ENCODE measurements at regions not wholly inside any gene's neighbourhood (a gene's known extent, or its start where the extent isn't known, plus 50 kb on each side); places are given as distances from the start of the nearest gene placed in this dataset.
"Not testable (repeated sequence)": the region's sequence is repeated elsewhere in the genome, so short reads cannot be mapped to it uniquely, and the experiment has no call there.

DNA sequence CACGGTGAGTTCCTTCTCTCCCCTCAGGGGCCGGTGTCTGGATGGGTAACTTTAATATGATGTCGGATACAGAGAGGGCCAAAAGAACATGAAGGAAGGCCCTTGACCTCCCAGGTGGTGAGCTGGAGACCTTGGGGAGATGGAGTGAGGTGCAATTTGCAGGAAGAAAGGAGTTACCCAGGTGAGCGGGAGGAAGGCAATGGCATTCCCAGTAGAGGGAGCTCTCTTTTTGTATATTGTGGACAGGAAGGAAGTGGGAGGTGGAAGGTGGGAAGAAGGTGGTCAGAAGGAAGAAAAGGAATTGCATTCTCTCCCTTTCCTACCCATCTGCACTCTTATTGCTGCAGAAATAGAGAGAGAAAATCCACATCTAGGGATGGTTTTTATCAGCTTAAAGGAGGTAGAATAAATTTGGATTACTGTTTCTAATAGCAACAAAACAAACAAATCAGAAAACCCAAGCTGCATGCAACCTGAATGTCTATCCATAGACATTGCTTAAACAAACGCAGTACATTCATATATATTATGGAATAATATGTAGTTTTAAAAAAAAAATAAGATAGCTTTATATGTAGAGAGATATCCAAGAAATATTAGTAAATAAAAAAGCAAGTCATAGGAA is 169.0 kb upstream of the TSC22D2 start:
- peak; percentile 35 for DNase-seq

DNA sequence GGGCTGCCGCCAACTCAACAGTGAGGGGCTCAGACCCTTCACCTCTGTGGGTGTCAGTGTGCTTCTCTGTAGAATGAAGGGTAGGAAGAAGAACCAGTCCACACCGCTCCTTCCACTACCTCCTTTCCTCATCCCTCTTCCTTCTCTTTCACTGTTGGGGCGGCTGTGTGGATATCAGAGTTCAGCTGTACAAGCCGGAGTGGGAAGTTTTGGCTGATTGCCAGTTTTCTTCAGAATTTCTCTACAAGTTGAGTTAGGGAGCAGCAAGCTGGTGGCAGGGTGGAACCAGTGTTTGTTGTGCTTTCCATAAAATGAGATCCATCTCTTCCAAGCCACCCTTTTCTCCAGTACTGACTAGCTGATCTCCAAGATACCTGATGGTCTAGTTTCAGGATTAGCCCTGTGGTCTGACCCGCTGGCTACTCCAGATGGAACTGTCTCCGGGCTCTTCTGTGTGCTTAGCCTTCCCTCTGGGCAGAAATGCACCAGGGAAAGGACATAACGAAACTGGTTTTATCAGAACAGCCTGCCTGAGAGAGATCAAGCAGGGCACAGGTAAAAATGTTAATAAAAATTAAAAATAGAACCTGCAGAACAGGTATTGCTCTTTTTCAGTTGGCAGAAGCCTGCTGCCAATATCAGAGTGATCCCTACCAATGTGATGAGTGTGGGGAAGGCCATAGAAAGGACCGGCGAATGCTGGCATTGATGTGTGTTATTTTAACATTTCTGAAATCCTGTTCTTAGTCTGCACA is 169.9 kb upstream of the TSC22D2 start:
- no peak for DNase-seq

DNA sequence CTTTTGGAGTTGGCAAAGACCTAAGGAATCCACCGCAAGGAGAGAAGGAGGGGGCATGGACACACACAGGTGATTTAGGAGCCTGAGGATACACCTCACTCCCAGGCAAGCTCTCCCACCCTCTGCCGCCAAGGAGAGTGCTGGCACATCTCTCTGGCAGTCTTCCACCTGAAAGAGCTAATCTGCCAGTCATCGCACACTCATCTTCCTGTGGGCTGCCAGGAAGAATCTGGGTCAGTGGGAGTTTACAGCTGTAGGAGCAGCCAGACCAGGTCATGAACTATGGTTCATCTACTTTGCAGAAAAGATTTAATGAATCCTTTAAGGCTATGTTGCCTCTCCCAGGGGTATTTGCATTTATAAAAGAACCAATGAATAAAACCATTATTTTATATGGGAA is 170.6 kb upstream of the TSC22D2 start:
- DNase-seq, result no peak

DNA sequence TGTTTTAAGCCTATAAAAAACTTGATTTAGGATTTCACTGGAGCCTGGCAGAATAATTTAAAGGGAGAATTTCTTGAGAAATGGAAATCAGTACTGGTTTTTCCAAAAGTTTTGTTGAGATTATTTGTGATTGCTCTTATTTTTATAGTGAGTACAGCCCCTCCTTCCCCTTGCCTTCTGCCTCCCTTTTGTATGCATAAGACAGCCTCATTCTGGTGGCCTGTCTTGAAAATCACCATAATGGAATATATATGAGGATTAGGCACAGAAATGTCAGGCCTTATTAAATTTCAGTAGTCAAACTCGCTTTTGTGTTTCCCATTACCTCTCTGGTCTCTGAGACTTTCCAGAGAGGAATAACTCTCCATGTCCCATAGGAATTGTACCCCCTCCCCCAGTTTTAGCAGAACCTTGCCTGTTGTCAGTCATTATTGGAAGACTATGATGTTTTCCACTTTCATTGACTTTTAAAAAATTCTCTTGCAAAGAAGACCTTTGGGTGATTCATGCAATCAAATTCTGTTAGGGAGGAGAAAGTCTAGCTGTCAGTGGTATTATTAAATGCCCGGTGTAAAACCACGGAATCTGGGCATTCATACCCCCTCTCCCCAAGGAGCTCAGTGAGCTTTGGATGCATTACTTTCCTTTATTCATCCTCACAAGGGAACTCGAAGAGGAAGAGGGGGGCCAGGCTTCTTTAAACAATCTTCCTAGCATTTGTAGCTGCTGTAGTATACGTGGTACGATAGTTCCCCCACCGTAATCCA is 171.6 kb upstream of the TSC22D2 start:
- DNase-seq, result no peak

DNA sequence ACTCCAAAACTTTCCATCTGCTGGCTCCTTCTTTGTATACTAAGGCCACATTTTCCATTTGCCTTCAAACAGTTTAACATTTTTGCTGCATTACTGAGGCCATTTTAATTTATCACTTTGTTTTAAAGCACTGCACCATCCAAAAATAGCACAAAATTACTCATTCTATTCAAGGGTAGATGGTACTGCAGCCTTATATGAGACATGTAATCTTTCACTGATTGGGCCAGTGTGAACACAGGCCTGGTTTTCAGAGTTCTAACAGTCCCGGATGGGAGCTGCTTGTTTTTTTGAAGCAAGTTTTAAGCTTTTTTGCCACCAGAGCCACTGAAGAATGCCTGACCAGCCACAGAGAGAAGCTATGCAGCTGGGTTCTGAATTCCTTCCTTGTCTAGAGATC is 172.3 kb upstream of the TSC22D2 start:
- no peak for DNase-seq

DNA sequence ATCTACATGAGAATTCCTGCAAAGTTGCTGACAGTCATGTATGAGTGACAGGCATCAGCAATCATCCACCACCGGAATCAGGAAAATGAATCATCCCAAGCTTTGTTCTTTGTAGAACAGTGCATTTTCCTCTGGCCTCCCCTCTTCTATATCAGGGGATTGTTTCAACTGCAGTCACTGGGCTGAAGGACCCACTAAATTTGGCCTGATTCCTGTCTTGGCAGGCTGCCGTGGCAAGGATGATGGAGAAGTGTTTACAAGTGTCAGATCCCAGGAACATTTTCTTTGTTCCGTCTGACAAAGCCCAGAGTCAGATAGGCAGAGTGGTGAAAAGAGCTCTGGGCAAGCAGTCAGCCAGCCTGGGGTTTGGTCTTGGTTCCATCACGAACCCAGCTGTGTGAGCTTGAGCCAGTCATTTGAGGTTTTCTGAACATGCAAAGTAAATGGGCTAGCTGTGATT is 175.1 kb upstream of the TSC22D2 start:
- DNase-seq, result no peak

DNA sequence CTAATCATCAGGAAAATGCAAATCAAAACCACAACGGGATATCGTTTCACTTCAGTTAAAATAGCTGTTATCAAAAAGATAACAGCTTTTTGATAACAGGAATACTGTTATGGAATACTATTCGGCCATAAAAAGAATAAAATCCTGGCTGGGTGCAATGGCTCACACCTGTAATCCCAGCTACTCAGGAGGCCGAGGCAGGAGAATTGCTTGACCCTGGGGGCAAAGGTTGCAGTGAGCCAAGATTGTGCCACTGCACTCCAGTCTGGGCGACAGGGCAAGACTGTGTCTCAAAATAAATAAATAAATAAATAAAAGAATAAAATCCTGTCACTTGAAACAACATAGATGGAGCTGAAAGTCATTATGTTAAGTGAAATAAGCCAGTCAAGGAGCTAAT is 178.1 kb upstream of the TSC22D2 start:
- DNase-seq, result no peak

DNA sequence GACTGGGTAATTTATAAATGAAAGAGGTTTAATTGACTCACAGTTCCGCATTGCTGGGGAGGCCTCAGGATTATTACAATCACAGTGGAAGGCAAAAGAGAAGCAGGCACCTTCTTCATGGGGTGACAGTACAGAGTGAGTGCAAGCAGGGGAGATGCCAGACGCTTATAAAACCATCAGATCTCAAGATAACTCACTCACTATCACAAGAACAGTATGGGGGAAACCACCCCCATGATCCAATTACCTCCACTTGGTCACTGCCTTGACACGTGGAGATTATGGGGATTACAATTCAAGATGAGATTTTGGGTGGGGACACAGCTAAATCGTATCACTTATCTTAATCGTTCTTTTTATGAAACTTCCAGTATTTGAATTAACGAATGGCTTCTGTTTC is 179.5 kb upstream of the TSC22D2 start:
- DNase-seq, result not testable (repeated sequence)

DNA sequence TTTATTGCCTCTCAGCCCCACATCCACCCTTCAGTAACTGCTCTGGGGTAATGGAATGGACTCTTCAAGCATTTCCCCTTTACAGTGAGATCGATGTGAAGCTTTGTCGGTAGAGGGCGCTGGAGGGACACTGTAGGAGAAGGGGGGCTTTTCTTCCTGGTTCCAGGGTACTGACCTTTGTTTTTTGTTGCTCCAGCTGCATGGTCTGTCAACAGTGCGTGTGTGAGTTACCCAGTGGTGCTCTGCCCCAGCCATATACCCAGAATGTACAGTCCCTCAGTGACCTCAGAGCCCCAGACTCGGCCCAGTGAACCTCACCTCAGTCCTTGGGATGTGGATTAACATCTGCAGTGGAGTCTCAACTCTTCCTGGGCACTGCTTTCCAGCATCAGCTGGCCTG is 180.3 kb upstream of the TSC22D2 start:
- peak; percentile 70 for DNase-seq

DNA sequence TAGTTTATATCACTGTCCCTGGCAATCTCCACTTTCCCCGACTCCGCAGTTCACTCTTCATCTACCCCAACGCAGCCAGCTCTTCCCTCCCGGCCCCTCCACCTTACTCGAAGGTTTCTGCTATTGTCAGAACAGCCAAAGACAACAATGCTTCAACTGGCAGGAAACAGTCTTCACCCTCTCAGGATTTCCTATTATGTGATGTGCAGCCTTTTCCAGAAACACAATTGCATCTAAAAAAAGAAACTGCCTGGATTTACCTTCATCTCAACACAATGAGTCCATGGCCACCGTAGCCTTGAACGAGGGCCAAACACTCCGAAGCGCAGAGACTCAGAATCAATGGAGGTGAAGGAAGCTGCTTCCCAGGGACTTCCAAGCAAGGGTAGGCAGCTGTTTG is 182.1 kb upstream of the TSC22D2 start:
- DNase-seq, result no peak

DNA sequence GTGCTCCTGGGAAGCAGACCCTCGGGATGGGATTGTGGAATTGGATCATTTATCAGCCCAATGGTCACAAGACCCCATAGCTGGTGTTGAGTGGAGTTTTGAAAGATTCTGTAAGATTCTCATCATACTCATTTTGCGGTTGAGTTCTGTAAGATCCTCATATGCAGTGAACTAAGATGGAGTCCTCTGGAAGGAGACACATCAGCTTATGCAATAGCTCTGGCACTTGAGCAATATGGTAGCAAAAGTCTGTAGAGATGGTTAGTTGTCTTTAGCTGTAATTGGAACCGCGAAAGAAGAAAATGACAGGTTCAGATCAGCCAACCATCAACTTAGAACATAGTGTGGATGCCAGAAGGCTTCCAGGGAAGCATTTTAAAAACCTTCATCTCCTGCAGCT is 184.5 kb upstream of the TSC22D2 start:
- DNase-seq, result no peak

DNA sequence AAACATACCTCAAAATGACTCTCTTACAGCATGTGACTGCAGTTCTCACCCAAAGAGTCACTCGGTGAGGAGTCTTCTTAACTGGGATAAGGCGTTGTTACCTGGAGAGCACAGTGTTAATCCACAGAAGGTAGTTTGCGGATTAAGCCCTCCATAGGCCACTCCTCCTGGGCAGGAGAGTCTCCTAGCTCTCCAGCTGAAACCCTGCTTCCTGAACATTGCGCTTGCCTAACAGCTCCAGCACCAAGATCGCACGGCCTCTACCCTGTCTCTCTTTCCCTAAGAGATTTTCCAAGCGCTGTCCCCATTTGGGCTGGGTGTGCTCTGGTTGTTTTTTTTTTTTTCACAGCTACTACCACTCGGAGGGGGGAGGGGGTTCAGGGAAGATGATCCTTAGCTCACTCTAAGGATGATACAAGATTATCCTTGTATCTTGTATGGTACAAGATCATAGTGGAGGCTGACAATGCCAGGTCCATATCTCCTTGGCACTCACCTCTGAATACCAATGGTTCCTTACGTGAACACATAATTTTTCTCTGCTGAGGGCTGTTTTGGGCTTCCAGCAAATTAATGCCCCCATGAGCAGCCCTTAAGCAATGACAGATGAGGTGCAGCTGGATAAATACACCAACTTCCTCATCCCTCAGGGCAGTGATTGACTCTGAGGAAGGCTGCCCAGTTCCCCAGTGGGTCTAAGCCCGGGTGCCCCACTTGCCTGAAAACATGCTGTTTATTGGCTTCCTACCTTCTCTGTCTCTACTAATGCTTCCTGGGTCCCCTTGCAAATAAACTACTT is 185.2 kb upstream of the TSC22D2 start:
- no peak for DNase-seq

DNA sequence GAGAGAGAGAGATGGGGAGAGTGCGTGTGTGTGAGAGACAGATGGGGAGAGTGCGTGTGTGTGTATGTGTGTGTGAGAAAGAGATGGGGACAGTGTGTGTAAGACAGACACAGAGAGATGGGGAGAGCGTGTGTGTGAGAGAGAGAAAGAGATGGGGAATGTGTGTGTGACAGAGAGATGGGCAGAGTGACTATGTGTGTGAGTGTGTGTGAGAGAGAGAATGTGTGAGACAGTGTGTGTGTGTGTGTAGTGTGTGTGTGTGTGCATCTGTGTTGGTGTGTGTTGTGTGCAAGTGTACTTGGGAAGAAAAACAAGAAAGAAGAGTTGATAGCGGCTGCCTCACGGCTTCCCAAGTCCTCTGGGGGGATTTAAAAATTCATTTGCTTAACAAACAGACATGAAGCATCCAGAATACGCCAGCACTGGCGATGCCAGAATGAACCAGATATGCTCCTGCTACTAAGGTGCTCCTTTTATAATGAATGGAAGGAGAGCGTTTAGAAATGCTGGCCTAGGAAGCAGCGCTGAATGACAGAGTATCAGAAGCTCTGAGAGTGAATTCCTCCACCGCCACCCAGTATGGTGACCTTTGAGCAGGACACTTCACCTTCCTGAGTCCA is 186.1 kb upstream of the TSC22D2 start:
- DNase-seq, result no peak

DNA sequence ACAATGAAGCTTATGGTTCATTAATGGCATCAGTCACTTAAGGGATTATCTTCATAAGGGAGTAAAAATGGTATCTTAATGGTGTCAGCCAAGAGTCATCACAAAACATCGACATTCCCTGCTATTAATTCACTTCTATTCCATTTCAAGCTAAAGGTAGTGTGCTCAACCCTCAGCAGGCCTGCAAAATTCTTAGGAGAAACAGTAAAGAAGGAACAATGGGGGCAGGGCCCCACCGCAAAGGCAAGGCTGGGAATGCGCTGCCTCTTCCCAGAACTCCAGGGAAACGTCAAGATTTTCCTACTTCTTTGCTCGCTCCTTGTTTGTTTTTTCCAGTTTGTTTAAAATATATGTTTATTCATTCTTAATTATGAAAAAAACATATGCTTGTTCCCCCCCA is 187.3 kb upstream of the TSC22D2 start:
- DNase-seq, result no peak

DNA sequence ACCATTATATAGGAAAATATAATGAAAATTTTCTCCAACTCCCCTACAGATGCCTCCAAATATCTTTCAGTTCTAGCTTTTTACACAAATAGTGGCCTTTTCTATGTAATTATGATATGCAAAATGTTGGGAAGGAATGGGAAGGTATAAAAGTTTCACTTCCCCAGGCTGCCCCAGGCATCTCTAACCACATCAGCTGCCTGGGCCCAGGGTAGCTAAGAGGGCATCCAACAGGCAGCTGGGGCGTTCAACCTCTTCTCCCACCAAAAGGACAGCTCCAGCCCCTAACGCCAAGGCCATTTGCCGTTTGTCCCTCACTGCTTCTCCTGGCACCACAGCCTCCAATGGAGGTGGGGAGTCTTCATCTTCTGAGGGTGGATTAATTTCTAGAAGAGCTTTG is 188.1 kb upstream of the TSC22D2 start:
- DNase-seq, result no peak

DNA sequence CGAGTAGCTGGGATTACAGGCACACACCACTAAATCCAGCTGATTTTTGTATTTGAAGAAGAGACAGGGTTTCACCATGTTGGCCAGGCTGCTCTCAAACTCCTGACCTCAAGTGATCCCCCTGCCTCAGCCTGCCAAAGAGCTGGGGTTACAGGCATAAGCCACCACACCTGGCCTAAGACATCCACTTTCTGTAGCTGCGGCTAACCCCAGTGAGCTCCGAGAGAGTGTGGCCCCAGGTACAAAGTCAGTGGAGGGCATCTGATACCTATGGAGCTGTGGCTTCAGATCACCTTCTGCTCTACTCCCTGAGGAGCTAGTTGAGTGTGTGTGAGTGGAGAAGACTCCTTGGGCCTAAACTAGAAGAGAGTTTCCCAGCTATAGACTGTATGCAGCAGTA is 189.3 kb upstream of the TSC22D2 start:
- DNase-seq, result no peak

DNA sequence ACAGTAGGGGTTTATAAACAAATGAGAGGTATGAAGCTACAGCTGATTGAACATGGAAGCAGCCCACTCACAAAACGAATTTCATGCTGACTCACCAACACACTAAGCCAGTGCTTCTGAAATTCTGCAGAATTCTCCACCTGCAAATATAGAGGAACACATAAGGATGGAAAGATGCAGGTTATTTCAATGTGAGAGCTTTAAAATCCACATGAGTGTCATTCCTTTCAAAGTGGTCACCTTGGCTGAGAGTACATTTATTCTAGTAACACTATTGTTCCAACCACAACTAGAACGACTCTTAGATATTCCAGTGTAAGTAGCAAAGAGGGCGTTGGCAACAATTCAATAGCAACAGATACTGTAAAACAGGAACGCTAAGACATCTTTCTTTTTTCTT is 189.9 kb upstream of the TSC22D2 start:
- DNase-seq, result no peak

DNA sequence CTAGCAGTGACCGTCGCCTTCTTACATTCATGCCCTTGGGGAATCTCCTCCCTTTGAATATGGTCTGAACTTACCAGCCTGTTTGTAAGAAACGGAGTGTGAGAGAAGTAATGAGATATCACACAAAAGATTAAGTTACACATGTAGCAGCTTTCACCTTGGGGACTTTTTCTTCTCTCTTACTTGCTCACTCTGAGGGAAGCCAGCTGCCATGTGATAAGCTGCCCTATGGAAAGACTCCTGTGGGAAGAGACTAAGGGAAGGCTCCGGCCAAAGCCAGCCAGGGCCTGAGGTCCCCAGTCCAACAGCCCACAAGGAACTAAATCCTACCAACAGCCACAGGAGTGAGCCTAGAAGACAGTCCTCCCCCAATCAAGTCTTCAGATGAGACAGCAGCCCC is 190.4 kb upstream of the TSC22D2 start:
- no peak for DNase-seq

DNA sequence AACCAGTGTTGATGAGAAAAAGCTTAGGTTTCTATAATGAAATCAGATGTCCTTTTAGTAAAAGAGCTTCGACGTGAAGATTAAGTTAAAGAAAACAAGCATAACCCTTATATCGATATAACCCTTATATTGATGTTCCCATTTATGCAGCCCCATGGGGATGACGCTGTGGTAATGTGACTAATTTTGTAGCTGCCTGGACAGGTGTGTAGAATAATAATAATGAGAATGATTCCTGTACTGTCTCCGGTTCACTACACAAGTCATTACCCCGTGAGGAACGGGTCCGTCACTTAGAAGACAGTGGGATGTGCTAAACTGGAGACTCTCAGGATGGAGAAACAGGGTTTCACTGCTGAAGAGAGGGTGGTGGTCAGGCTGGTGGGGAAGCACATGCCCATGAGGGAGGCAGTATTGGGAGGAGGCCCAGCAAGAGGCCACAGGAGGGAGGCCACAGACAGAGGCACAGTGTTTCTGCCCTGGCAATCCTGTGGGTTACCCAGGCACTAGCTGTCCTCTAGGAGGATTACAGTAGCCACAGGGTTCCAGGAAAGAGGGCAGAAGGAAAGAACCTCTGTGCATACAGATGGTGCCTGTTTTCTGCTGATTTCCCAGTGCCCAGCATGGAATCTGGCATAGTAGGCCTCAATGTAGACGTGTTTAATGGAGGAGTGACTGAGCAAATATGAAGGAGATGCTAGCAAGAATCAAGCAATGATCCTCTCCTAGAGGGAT is 191.1 kb upstream of the TSC22D2 start:
- no peak for DNase-seq

DNA sequence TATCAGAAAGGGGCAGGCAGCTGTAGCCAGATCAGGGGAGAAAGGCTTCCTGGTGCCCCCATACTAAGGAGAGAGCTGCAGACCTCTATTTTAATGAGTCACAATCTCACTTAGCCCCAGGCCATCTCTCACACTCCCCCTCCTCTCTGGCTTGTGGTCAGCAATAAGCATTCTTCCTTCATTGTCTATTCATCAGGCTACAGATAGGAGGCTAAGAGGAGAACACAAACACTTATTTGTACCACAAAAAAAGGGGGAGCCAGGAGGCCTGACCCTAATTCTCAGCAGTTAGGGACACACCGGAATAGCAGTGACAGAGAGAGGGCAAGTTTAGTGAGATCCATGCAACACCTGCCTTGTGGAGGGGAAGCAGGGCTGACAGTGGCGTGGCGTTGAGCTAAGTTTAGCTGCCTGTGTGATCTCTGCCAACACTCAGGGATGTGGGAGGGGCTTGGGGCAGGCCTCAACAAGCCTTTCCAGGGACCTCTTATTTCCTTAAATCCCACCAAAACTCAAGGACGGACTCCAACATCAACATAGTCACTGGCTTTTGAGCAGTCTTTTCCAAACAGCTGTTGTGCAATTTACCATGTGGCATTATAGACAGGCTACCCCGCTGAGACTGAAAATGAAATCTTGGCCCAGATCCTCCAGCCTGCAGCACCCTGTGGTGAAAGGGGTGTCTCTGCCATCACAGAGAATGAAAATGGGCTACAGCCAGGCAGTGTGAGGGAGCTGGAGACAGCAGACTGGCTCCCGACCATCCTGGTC is 191.9 kb upstream of the TSC22D2 start:
- peak; percentile 17 for DNase-seq

DNA sequence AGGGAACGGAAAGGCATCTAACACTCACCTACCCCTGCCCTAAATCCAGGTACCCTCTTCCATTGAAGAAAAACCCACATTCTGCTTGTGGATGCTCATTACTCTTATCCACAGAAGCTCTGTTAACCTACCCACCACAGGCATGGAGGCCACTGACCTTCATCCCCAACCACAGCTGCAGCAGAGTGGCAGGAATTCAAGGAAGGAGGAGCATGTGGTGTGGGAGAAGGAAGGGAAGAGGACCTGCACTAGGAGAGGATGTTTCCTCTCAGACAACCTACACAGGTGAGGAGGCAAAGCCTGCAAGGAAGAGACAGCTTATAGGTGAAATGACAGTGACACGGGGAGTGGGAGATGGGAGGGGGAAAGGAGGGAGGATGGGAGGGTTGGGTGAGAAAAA is 192.5 kb upstream of the TSC22D2 start:
- DNase-seq, result no peak

Data from NCI-H1436 (cell line).